ENCODE measurements at regions not wholly inside any gene's neighbourhood (a gene's known extent, or its start where the extent isn't known, plus 50 kb on each side); places are given as distances from the start of the nearest gene placed in this dataset.
"Not testable (repeated sequence)": the region's sequence is repeated elsewhere in the genome, so short reads cannot be mapped to it uniquely, and the experiment has no call there.

- DNase-seq: no peak
Measured at GRCh38 chr3:193938613-193939012, 197.3 kb upstream of the HES1 start.

DNA sequence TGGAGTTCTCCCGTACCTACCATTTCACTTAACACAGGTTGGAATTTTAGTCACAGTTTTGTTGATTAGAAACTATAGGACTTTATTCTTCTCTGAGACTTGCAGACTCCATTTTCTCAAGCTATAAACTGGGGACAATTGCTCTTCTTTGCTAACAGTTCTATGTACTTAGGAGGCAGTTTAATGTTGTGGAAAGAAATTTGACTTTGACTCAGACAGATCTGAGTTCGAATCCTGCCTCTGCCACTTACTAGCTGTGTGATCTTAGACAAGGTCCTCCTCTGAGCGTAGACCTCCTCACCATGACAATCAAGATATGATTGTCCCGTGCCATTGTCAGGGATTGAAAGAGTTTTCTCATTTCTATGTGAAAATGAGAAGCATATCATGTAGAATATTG, 196.4 kb upstream of the HES1 start:
- DNase-seq: no peak

GRCh38 chr3:193940526-193940925, 195.4 kb upstream of the HES1 start:
- no peak for DNase-seq

- no peak for DNase-seq
Measured at GRCh38 chr3:193941486-193941885, 194.5 kb upstream of the HES1 start.

GRCh38 chr3:193942516-193943055, 193.4 kb upstream of the HES1 start:
- DNase-seq: no peak

DNA sequence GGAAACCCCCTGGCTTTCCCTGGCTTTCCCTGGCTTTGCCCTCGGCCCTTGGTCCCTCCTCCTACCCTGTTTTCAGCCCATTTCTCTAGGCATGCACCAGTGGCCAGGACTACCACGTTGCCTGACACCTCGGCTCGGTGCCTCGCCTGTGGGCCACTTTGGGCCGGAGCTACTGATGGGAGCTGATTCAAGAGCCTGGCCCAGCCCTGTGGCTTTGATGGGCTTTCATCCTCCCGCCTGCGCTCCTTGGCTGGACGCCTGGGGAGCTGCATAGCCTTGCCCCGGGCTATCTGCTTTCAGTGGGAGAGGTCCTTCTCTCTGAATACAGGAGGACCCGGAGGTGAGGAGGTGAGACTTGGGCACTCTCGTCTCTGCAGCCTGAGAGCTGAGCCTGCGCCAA, 192.7 kb upstream of the HES1 start:
- DNase-seq: no peak

DNA sequence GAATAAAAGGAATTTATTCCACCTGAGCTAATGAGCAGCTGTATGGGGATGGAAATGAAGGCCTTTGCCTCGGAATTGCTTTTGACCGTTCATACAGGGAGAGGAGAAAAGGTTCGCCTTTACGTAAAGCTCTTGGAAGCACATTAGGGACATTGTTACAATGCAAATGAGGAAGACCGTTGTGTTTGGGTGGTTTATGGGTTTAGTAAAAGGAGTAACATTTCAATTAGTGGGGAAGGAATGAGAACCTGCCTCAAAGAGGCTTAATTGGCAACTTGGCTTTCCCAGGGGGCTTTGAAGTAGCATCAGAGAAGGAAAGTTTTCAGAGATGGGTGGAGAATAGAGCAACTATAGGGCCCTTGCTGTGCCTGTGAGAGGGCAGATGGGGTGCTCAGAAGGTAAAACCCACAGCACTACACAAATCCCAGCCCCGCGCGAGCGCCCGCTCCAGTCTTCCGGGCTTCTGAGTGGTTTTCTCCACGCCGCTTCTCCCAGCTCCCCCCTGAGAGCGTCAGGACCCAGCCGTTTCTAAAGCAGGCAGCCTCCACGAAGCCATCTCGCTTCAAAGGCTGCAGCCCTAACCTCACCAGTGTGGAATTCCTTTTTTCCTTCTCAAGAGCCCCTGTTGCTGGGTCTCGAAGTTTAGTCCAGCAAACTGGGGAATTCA, 192.0 kb upstream of the HES1 start:
- DNase-seq: no peak

DNA sequence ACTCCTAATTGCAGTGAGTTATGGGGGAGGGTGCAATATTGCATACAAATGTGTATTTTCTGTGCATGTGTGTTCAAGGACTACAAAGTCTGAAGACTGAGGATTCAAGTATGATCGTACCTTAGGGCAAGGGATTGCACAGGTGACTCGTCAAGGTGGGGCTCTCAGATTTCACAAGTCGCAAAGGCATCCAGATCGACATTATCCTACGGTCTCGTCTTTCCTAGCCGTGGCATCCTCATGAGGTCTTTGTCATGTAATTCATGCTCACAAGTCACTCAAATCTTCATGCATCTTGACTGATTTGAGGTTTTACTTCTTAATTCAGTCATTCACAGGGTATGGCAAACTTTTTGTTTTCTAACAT, 191.4 kb upstream of the HES1 start:
- DNase-seq: no peak

DNA sequence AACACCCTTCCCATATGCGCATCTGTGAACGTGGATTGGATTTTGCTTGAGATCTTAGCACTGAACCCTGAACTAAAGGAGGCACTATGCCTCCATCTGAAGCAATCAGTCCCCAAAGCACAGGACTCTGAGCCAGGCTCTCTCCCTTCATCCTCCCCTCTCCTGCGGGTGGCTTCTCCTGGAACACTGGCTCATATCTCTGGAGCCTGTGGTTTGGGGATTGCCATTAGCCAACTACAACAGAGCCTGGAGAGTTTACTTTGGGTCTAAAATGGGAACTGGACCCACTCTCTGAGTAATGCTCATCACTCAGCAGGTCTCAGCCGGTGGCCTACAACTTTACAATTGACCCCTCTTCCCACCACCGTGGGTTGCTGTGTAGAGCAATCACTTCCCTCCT, 190.8 kb upstream of the HES1 start:
- DNase-seq: no peak

- DNase-seq: no peak
Measured at GRCh38 chr3:193946945-193947344, 189.0 kb upstream of the HES1 start.

GRCh38 chr3:193947596-193947995, 188.4 kb upstream of the HES1 start:
- no peak for DNase-seq

DNA sequence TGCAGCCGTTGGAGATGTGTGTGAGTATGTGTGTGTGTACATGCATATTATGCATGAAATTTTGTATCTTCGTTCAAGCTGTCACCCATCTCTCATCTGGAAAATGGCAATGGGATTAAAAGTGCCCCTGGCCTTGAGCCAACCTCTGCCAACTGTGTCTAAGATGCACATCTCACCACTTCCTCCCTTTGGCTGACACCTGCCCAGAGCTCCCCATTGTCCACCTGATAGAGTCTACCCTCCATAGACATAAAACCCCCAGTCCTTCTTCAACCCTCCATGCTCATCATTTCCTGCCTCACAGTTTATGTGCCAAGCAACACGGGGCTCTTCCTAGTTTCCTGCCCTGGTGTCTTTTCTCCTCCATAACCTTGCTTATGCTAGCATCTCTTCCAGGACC, 187.5 kb upstream of the HES1 start:
- no peak for DNase-seq

- no peak for DNase-seq
Measured at GRCh38 chr3:193951859-193952258, 184.1 kb upstream of the HES1 start.

DNA sequence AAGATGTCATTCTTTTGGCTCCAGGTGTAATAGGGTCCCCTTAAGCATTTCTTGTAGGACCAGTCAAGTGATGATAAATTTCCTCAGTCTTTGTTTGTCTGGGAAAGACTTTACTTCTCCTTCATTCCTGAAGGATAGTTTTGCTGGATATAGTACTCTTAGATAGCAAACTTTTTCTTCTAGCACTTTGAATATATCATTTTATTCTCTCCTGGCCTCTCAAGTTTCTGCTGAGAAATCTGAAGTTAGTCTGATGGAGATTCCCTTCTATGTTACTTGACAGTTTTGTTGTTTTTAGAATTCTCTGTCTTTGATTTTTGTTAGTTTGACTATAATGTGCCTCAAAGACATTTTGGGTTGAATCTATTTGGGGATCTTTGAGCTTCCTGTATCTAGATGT, 181.2 kb upstream of the HES1 start:
- no peak for DNase-seq

- DNase-seq: no peak
Measured at GRCh38 chr3:193955719-193956118, 180.2 kb upstream of the HES1 start.

DNA sequence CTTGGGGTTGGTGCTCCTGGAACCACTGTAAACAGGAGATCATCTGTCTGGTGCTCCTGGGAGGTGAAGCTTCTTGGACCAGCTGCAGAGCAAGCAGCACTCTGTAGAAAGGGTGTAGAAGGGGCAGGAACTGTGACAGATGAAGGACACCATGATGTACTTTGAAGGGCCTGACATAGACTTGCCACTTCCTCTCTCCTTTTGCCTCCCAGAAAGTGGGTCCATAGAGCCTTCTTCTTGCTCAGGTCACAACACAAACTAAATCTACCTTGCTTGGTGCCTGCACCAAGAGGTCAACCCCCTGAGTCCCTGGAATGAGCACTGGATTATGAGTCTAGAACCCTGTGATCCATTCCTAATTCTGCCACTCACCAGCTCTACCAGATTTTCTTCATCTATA, 176.1 kb upstream of the HES1 start:
- no peak for DNase-seq

GRCh38 chr3:193960487-193961274, 175.3 kb upstream of the HES1 start:
- no peak for DNase-seq

GRCh38 chr3:193962986-193963685, 172.8 kb upstream of the HES1 start:
- DNase-seq: no peak

DNA sequence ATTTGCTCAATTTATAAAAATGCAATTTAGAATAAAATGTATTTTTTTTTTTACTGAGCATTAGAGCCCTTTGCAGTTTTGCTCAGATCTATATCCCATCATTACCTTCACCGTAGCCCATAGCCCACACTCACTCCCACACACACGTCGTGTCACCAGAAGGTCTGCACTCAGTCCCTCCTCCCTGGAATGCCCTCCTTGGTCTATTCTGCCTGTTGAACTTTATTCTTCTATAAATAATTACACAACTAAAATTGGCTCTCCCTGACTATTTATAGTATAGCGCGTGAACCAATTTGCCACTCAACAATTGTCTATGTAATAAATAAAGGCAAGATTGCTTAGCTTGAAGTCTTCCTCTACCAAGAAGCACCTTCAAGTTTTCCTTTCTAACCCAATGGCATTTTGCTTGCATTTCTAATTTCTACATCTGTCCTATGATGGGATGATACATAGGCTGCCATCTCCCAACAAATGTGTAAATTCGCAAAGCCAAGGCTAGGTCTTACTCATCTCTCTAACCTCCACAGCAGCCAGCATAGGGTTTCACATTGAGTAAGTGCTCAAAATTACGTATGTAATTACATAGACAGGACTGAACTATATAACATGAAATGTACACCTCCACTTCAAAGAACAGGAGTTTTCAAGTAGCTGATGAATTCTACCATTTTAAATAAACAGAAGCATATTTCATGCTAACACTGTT, 172.0 kb upstream of the HES1 start:
- DNase-seq: no peak

DNA sequence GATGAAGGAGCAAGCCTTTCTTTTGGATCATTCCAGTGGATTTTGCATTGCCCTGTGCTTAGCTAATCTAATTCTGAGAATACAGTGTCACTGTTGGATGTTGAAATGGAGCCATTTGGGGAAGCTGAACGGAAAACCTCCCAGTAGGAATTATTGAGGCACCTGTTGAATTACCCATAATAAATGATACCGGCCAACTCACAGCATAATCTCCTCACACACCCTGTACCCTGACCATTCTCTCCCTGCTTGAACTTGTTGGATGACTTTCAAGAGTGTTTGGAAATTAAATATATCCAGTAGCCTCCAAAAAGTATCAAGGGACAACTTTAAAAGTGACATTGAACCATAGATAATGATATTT, 171.4 kb upstream of the HES1 start:
- no peak for DNase-seq

DNA sequence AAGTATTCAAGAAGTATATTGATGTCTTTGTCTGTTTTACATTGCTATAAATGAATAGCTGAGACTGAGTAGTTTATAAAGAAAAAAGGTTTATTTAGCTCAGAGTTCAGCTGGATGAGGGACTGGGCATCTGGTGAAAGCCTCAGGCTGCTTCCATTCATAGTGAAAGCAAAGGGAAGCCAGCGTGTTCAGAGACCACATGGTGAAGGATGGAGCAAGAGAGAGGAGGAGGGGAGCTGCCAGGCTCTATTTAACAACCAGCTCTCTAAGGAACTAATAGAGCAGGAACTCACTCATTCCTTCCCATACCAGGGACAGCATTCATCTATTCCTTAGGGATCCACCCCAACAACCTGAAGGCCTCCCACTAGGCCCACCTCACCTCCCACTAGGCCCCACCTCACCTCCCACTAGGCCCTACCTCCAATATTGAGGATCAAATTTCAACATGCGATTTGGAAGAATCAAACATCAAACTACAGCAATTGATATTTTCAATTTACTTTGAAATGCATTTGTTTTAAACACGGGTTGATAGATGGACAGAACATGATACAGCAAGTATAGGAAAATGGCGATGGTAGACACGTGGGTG, 167.5 kb upstream of the HES1 start:
- no peak for DNase-seq

DNA sequence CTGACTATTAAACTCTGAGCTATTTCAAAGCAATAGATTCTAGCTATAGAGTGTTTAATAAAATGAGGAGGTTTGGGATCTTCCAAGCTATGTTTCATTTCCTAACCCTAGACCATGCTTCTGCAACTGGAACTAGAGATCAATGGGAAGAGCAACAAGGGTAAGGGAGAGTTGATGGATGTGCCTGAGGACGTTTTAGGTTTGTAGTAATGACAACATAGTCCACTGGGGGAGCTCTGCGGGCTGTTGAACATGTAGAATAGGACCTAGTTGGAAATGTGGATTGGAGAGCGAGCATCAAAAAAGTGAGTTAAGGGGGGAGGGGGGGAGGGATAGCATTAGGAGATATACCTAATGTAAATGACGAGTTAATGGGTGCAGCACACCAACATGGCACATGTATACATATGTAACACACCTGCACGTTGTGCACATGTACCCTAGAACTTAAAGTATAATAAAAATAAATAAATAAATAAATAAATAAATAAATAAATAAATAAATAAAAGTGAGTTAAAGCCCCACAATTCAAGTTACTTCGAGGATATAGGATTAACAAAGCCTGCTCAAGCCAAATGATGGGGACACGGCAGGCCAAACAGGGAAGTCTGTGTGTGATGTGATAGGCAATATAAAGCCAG, 165.7 kb upstream of the HES1 start:
- not testable (repeated sequence) for DNase-seq
